HEK293T (cell line): ENCODE measurements at regions not wholly inside any gene's neighbourhood (a gene's known extent, or its start where the extent isn't known, plus 50 kb on each side); places are given as distances from the start of the nearest gene placed in this dataset.

Experiments used
- BHLHE40 ChIP-seq: fragments of 450-650 bp; IDR thresholded peaks from 2 replicates; pipeline ENCODE4 v1.6.1; 2016; ENCODE audit warnings: mild to moderate bottlenecking, moderate library complexity, borderline replicate concordance
- ELF4 ChIP-seq: fragments of 450-650 bp; IDR thresholded peaks from 2 replicates; pipeline ENCODE4 v1.6.1; 2017; ENCODE audit warnings: antibody characterized with exemption
- FOXA1 ChIP-seq: fragments of 450-650 bp; IDR thresholded peaks from 2 replicates; pipeline ENCODE4 v1.6.1; 2016; ENCODE audit warnings: mild to moderate bottlenecking
- FOXM1 ChIP-seq: fragments of 450-650 bp; IDR thresholded peaks from 2 replicates; pipeline ENCODE4 v1.6.1; 2017; ENCODE audit warnings: mild to moderate bottlenecking, borderline replicate concordance
- LEF1 ChIP-seq: fragments of 450-650 bp; IDR thresholded peaks from 2 replicates; pipeline ENCODE4 v1.6.1; 2017; ENCODE audit warnings: mild to moderate bottlenecking, borderline replicate concordance
- NFRKB ChIP-seq: fragments of 450-650 bp; IDR thresholded peaks from 2 replicates; pipeline ENCODE4 v1.6.1; 2016; ENCODE audit warnings: mild to moderate bottlenecking, moderate library complexity
- SP1 ChIP-seq: fragments of 450-650 bp; IDR thresholded peaks from 2 replicates; pipeline ENCODE4 v1.6.1; 2017
- SUZ12 ChIP-seq: fragments of 450-650 bp; IDR thresholded peaks from 2 replicates; pipeline ENCODE4 v1.6.1; 2016; ENCODE audit warnings: mild to moderate bottlenecking
- ZNF384 ChIP-seq: fragments of 450-650 bp; IDR thresholded peaks from 2 replicates; pipeline ENCODE4 v1.6.1; 2016

DNA sequence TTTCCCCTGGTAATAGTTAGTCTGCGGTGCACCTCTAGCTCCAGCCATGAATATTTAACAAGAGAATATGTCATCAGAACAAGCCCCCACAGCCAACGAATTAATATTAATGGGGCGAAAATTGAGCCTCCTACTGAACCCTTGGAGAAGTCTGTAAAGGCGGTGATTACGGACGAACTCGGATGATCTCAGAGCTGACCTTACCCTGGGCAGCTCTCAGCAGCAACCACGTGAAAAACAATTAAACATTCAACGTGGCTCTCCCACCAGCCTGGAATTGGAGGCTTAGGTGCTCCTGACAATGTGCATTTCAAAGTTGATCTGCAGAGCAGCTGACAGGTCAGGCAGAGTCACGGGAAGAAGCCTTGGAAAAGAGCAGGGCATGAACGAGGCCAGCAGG lies 407.6 kb upstream of the MYT1L start:
- TF ChIP-seq LEF1 (no peak), BHLHE40 (no peak), SUZ12 (no peak), ELF4 (no peak), FOXA1 (no peak), FOXM1 (no peak), SP1 (no peak), NFRKB (no peak), ZNF384 (no peak)
